NCI-H2171 (cell line): ENCODE measurements at regions not wholly inside any gene's neighbourhood (a gene's known extent, or its start where the extent isn't known, plus 50 kb on each side); places are given as distances from the start of the nearest gene placed in this dataset.
"Not testable (repeated sequence)": the region's sequence is repeated elsewhere in the genome, so short reads cannot be mapped to it uniquely, and the experiment has no call there.

Experiments used
- DNase-seq: peaks from one replicate; lab custom pipeline; 2025; lab: John Stamatoyannopoulos, UW

DNA sequence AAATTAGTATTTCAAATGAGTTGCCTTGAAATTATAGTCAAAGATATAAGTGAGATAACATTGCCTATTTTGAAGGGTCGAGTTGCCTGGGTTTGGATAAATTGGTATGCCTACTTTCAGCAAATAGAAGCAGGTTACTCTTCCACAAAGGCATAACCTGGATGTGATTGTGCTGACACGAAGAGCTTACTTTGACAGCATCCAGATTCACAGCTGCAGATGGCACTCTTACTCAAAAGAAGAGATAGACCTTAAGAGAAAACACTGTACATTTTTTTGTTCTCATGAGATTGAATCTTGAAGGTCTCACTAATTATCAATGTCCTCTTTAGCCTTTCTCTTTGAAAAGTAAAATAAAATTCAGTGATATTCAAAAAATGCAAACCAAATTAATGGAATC lies 1338.7 kb downstream of the REEP3 start:
- no peak for DNase-seq

DNA sequence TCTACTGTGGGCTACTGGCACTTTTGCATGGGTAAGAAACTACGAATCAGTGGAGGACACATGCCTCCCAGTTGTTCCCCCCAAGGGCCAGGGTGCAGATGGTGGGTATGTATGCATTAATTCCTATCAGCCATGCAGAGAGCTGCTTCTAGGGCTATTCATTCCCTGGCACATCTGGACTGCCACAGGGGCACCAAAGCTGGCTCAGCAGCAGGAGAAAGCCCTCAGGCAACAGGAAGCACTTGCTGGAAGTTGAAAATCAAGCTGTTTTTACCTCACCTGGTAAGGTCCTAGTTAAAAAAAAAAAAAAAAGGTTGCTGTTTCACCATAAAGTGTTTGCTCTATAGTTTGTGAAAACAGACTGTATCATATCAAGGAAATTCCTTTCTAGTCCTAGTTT lies 1342.6 kb downstream of the REEP3 start:
- DNase-seq, result no peak

DNA sequence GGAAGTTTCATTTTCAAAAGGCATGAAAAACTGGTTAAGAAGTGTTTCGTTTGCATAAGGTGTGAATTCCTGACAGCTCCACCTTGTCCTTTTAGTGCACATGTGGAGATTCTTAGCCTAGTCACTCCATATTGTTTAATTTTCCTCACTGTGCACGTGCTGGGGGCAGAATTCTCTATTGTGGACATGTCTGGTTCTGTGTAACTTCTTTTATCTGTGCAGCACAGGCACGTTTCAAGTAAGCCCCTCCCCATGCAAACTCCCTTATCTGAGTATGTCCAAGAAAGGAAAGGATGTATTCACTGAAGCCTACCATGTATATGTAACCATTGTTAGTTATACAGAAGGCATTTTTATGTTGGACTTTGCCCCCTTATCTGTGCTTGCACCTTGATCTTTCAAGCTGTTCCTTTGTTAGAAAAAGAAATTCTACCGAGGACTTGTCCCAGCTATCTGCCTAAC lies 1346.3 kb downstream of the REEP3 start:
- no peak for DNase-seq

DNA sequence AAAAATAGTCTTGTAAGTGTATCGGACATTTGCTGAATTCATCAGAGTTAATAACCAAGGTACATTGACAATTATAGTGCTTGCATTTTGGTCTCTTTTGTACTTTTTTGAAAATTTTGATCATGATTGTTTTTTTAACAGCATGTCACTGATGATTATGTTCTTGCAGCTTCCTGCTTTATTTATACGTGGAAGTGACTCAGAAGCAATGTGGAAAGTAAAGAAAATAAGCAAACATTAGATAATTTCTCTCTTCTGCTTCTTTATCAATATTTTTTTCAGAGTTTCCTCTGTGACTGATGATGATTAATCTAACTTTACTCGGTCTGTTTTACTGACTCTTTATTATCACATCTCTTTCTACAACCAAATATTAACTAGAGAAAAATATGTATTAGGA lies 1351.9 kb downstream of the REEP3 start:
- DNase-seq, result no peak

DNA sequence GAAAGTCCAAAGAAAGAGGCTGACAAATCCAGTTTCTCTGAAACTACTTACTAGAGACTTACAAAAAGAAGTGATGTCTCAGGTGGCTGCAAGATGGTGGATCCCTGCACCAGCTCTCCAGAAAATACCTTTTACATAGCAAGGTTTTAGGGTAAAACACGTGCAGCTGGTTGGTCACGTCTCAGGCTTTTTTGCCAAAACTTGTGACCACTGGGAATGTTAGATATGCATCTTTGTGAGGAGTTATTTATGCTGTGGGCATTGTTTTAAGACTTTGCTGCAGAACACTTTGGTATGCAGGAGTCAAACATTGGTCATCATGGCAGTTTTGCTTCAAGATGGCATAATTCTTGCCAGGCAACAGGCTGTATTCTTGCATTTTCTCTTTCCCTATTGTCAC lies 1352.8 kb downstream of the REEP3 start:
- no peak for DNase-seq

DNA sequence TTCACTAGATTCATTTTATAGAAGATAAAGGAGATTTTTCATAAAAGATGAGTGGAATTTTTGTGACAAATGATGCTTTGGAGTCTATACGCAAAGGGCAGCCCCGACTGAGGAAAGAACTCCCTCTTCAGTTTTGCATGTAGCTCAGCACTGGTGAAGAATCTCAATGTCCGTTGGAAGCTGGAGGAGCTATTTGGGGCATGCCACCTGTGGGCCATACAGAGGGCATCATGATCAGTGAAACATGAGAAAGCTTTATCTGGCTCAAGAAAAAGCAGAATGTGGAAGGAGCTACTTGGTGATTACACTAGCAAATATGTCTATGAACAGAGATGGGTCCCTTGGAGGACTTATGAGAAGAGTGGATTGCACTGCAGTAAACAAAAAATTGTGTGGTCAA lies 1359.3 kb downstream of the REEP3 start:
- no peak for DNase-seq

DNA sequence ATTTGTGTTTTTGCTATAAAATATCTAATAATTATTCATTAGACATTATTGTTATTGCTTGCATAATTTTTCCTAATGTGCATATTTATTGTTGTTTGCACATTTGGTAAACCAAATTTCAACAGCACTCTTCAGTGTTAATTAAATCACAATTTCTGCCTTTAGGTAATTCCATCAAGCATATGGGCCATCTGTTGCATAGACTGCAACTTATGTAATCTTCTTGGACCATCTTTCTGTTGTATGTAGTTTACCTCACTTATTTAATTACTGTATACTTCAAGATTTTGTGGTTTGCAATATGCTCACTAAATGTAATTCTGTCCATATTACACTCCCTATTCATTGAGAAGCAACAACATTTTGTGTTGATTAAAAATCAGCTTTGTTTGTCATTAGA lies 1360.1 kb downstream of the REEP3 start:
- DNase-seq, result no peak

DNA sequence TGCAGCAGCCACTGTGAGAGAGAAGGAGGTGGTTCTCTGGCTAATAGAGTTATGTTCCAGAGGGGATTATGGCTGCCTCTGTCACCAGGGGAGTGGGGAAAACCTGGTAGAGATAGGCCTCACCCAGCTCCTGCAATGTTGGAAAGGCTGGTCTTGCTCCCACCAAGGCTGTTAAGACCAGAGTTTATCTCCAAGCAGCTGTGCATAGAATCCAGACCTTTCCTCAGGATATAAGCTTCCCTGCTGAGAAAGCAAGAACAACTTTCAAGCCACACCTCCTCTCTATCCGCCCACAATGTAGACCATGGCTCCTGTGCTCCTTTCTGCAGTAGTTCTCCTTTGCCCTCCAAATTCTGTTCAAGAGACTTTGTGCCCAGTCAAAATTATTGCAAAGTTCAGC lies 1375.4 kb downstream of the REEP3 start:
- no peak for DNase-seq

DNA sequence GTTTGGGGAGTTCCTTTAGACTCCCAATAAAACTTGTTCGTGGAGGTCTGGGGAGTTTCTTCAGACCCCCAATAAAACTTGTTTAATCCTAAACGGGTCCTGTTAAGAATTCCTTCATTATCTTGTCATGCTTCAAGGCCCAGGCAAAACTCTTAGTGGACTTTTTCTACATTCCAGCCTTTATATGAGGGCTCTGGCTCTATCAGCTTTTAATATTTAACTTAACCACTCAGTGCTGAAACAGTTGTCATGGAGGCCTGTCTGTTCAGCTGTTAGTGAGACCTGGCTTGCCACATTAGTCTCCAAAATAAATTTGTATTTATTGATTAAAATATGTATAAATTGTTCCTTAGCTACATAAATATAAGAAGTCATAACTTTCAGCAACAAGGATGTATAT lies 1385.1 kb downstream of the REEP3 start:
- not testable (repeated sequence) for DNase-seq

DNA sequence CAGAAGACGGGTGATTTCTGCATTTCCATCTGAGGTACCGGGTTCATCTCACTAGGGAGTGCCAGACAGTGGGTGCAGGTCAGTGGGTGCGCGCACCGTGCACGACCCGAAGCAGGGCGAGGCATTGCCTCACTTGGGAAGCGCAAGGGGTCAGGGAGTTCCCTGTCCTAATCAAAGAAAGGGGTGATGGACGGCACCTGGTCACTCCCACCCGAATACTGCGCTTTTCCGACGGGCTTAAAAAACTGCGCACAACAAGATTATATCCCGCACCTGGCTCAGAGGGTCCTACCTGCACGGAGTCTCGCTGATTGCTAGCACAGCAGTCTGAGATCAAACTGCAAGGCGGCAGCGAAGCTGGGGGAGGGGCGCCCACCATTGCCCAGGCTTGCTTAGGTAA lies 1403.1 kb downstream of the REEP3 start:
- DNase-seq, result not testable (repeated sequence)

DNA sequence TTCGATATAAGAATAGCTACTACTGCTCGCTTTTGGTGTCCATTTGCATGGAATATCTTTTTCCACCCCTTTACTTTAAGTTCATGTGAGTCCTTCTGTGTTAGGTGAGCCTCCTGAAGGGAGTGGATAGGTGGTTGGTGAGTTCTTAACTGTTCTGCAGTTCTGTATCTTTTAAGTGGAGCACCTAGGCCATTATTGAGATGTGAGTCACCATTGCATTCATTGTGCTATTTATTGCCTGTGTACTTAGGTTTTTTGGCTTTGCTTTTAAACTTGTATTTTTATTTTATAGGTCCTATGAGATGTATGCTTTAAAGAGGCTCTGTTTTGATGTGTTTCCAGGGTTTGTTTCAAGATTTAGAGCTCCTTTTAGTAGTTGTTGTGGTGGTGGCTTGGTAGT lies 1430.8 kb downstream of the REEP3 start:
- no peak for DNase-seq

DNA sequence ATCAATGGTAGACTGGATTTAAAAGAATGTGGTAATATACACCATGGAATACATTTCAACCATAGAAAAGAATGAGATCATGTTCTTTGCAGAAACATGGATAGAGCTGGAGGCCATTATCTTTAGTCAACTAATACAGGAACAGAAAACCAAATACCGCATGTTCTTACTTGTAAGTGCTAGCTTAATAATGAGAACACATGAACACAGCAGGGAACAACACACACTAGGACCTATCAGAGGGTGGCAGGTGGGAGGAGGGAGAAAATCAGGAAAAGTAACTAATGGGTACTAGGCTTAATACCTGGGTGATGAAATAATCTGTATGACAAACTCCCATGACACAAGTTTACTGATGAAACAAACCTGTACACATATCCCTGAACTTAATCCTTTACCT lies 1435.2 kb downstream of the REEP3 start:
- no peak for DNase-seq

DNA sequence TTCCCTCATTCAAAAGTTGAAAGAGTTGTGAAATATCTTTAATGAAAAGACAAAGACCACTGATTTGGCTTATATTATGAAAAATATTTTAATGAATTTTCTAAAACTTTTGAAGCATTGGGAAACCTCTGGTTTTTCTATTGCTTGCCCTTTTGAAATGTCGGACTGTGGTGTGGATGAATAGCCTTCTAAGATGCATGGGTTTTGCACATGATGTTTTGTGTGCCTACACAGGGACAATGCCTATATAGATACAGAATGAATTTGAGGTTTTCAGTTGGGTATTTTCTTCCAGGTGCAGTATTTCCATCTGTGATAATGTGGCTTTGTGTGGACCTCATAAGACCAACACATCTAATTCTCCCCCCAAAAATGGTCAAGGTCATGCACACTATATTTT lies 1437.9 kb downstream of the REEP3 start:
- no peak for DNase-seq

DNA sequence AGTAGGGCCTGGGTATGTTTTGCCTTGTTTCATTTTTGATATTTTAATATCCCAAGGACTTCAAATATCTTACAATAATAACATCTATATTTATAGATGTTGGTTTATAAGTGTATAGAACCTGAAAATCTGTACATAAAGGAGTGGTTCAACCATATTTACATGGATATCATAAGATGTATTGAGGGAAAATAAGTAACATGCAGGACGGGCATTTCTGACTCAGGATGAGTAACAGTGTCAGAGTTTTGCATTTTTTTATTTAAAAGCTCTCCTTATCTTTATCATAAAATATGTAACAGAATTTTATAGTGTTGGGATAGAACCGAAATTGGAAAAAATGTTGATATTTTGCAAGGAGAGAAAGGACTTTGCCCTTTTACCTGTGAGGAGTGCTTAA lies 1438.7 kb downstream of the REEP3 start:
- no peak for DNase-seq

DNA sequence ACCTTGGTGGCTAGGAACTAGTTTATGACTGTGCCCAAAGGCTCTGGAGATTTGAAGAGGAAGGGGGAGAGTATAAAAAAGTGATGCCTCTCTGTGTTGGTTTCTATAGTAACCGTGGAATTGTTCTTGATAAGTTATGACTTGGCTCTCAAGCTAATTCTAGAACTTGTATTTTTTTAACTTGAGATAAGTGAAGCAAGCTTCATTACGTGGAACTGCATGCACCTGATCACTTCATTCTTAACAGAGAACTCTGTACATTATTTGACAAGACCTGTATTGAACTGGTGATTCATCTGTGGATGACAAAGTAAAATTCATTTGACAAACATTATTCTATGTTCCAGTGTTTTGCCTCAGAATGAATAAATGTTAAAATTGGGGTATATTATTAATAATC lies 1452.2 kb downstream of the REEP3 start:
- no peak for DNase-seq

DNA sequence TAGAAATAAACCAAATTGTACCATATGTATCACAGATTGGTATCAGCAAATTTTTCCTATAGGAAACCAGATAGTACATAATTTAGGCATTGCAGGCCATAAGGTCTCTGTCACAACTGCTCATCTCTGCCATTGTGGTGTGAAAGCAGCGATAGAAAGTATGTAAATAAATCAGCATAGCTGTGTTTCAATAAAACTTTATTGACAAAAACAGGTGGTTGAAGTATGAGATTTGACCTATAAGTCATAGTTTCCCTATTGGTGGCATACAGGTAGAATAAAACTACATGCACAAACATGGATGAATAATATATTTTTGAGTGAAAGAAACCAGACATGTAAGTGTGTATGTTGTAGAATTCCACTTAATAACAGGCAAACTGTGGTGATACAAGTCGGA lies 1454.9 kb downstream of the REEP3 start:
- DNase-seq, result no peak

DNA sequence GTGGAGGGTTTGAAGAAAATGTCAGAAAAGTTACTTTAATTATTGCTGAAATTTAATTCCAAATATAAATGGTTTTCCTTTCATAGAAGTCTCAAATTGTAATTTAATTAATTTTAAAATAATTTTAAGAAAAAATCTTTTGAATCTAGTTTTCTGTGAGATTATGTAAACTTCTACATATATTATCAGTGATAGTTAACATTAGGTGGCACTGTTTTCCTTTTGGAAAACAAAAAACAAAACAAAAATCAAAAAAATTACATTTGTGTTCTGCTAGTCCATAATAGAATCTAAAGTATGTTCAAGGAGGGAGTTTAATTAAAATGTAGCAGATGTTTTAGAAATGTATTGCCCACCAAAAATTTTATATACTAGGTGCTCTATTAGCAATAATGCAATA lies 1456.7 kb downstream of the REEP3 start:
- no peak for DNase-seq

DNA sequence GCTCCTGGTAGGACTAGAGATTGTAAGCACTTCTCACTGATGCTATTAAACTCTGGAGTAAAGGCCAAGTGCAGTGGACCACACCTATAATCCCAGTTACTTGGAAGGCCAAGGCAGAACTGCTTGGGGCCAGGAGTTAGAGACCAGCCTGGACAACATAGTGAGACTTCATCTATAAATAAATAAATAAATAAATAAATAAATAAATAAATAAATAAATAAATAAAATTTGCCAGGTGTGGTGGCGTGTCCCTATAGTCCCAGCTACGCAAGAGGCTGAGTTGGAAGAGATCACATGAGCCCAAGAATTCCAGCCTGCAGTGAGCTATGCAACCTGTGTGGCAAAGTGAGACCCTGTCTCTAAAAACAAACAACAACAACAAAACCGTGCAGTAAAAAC lies 1475.7 kb downstream of the REEP3 start:
- DNase-seq, result no peak

DNA sequence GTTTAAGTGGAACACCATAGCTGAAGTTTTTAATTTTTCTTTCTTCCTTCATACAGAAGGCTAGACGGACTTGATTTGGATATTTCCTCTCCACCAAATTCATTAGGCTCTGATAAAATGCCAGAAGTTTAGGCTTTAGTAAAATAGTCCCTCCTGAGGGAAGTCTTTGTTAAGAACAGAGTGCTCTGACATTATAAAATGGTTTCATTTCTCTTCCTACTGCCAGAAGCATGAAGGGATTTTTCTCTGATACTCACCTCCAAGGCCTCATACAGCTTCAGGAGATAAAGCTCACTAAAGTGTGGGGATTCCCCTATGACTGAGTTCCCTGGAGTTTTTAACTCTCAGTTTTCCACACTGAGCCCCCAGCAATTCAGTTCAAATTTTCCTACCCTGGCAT lies 1489.6 kb downstream of the REEP3 start:
- no peak for DNase-seq

DNA sequence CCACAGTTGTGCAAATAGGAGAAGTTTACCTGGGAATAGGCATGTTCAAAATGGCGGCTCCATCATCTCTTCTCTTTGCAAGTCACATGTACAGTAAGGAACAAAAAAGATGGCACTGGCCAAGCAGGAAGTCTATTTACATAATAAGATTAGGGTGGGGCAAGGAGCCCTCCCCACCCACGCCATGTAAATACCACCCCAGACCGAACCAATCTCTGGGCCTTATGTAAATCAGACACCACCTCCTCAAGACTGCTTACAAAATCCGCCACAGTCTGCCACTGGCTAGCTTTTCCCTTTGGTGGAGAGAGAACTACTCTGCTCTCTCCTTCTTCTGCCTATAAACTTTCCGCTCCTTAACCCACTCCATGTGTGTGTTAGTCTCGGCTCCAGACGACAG lies 1496.3 kb downstream of the REEP3 start:
- DNase-seq, result no peak

DNA sequence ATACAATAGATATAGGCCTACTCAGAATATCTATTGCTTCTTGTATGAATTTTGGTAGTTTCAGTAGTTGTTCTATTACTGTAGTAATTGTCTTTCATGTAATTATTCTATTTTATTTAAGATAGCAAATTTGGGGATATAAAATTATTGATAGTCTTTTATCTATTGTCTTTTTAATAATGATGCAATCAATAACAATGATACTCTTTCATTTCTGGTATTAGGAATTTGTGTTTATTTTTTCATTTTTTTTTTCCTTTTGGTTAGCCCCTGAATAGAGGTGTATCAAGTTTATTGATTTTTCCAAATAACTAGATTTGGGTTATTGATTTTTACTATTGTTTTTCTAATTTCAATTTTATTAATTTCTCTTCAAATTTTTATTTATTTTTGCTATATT lies 1503.7 kb downstream of the REEP3 start:
- DNase-seq, result no peak

DNA sequence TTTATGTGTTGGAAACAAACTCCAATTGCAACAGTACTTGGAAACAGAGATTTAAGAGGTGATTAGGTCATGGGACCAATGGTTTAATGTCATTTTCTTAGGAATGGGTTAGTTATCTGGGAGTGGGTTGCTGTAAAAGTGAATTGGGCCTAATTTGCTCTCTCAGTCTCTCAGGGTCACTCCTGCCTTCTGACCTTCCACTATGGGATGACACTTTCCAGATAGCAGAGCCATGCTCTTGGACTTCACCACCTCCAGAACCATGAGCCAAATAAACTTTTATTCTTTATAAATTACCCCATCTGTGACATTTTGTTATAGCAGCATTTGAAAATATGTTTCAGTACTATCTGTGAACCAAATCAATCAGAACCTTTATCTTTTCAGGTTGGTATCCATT lies 1509.1 kb downstream of the REEP3 start:
- no peak for DNase-seq

DNA sequence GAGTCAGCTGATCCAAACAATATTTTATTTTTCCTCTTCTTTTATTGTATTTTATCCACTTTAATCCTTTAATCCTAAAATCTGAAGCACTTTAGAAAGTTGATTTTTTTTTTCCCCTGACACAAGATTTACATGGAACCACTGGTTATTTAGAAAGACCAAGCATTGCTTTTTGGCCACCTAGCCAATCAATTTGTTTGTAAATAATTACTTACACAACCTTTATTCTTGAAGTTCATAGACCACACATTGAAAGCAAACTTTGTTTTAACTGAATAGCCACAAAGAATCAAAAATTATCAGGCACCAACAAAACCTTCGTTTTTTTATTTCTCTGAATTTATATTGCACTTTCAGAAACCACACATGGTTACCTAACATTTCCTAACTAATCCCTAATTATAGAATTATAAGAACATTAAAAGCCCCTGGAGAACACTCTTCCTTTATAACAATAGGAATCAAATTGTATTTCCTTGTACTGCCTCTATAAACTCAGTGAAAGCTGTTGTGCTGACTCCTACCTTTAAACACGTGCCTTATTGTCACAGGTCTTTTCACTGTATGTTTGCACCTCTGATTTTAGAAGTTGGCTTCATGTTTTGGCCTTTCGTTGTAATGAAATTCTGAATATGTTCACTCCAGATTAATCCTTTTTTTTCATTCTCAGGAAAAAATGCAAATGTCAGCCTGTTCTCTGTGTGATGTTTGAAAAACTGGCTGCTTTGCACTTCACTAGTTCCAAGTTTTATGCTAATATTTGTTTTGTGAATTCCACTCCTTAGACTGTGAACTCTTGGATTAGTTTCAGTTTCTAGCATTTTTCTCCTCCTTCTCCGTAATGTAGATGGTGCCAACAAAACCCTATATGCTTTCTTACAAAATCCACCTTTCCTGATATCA lies 1511.9 kb downstream of the REEP3 start:
- no peak for DNase-seq

DNA sequence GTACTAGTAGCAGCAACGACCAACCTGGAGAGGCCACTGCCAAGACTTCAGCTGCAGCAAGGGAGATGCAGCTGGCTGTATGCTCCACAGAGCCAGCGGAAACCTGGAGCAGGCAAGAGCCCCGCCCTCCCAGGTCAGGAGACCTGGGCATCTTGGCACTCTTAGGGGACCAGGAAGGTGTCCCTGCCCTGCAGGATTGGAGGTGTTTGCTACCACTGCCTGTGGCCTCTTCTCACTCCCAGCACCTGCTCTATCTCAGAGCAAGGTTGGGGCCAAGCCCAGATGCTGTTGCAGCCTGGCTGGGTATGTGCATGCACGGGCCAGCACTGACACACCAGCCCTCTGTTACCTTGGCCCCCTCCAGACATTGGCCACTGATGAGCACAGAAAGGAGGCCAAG lies 1512.8 kb downstream of the REEP3 start:
- DNase-seq, result no peak
